MM.1S (cell line): ENCODE measurements at regions not wholly inside any gene's neighbourhood (a gene's known extent, or its start where the extent isn't known, plus 50 kb on each side); places are given as distances from the start of the nearest gene placed in this dataset.

Source experiments
- DNase-seq: peaks from one replicate; pipeline ENCODE4 v3.0.0-alpha.2; 2015
- H2AFZ ChIP-seq: fragments of 300-600 bp; sonication (generic); 2 replicates; pipeline ENCODE4 v1.6.0; 2016; ENCODE audit warnings: antibody characterized with exemption, low read length
- H3F3A ChIP-seq: fragments of 300-600 bp; sonication (generic); 2 replicates; pipeline ENCODE4 v1.6.1; 2016; ENCODE audit warnings: mild to moderate bottlenecking, antibody characterized with exemption, low read length, moderate library complexity, mixed read lengths; ENCODE audit not compliant: insufficient read depth
- H3K27ac ChIP-seq: fragments of 300-600 bp; sonication (generic); 2 replicates; pipeline ENCODE4 v1.5.1; 2016; ENCODE audit warnings: mild to moderate bottlenecking, low read length
- H3K27me3 ChIP-seq: fragments of 300-600 bp; sonication (generic); replicated peaks from 2 replicates; pipeline ENCODE4 v1.6.0; 2016; ENCODE audit warnings: low read length; ENCODE audit not compliant: insufficient read depth
- H3K36me3 ChIP-seq: fragments of 300-600 bp; sonication (generic); replicated peaks from 2 replicates; pipeline ENCODE4 v1.6.1; 2016; ENCODE audit warnings: mild to moderate bottlenecking, low read length, mixed read lengths; ENCODE audit not compliant: insufficient read depth
- H3K4me1 ChIP-seq: fragments of 300-600 bp; sonication (generic); 2 replicates; pipeline ENCODE4 v1.6.1; 2016; ENCODE audit warnings: low read length, mixed read lengths
- H3K4me2 ChIP-seq: fragments of 300-600 bp; sonication (generic); 2 replicates; pipeline ENCODE4 v1.6.0; 2016; ENCODE audit warnings: low read depth, low read length
- H3K4me3 ChIP-seq: fragments of 300-600 bp; sonication (generic); 2 replicates; pipeline ENCODE4 v1.5.1; 2016; ENCODE audit warnings: low read length, mixed read lengths
- H3K79me2 ChIP-seq: fragments of 300-600 bp; sonication (generic); 2 replicates; pipeline ENCODE4 v1.6.1; 2016; ENCODE audit warnings: mixed run types, low read length, mixed read lengths
- H3K9ac ChIP-seq: fragments of 300-600 bp; sonication (generic); 2 replicates; pipeline ENCODE4 v1.6.1; 2016; ENCODE audit warnings: low read length, mixed read lengths
- H3K9me2 ChIP-seq: fragments of 300-600 bp; sonication (generic); replicated peaks from 2 replicates; pipeline ENCODE4 v1.6.1; 2016; ENCODE audit warnings: mild to moderate bottlenecking, low read length, mixed read lengths; ENCODE audit not compliant: insufficient read depth
- H3K9me3 ChIP-seq: fragments of 300-600 bp; sonication (generic); replicated peaks from 2 replicates; pipeline ENCODE4 v1.6.1; 2016; ENCODE audit warnings: mild to moderate bottlenecking, low read length, mixed read lengths; ENCODE audit not compliant: insufficient read depth
- H4K20me1 ChIP-seq: fragments of 300-600 bp; sonication (generic); 2 replicates; pipeline ENCODE4 v1.6.1; 2016; ENCODE audit warnings: mild to moderate bottlenecking, low read length, moderate library complexity, mixed read lengths; ENCODE audit not compliant: insufficient read depth
- CTCF ChIP-seq: fragments of 300-600 bp; sonication (generic); IDR thresholded peaks from 2 replicates; pipeline ENCODE4 v1.5.1; 2016; ENCODE audit warnings: antibody characterized with exemption, low read length, mixed read lengths
- EZH2 ChIP-seq: fragments of 300-600 bp; sonication (generic); optimal IDR thresholded peaks from 2 replicates; pipeline ENCODE3; 2017; ENCODE audit warnings: low read depth, mild to moderate bottlenecking, antibody characterized with exemption, low read length, mixed read lengths
- EZH2phosphoT487 ChIP-seq: fragments of 300-600 bp; sonication (generic); IDR thresholded peaks from 2 replicates; pipeline ENCODE4 v1.6.1; 2018; ENCODE audit warnings: antibody characterized with exemption, low read length

DNA sequence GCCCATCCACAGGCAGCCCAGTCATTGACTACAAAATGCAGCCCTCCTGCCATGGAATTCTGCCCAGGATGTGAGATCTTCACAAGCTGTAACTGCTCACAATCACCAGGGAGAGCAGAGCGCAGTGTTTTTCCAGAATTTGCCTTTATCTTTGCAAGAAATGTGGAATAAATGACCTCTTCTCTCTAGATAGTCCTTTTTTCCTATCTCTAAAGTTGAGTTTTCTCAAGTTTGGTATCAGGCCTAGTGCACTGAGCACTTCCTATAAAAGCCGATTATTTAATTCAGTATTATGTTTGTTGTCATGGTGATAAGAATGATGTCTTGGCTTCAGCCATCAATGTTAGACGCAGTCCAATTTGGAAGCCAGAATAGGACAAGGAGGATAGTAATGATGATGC is 246.9 kb upstream of the IRF2BP2 start:
- TF ChIP-seq EZH2phosphoT487 (no peak), EZH2 (no peak), CTCF (no peak)
- H3K27ac ChIP-seq, result no peak overlapping the region
- no peak overlapping the region for H3K4me2 ChIP-seq
- H4K20me1 ChIP-seq, result no peaks in the 10 kb centered on the region
- H2AFZ ChIP-seq, result no peak overlapping the region
- H3K4me3 ChIP-seq, result no peak overlapping the region
- peaks cover 12% of the 10 kb centered on the region for H3K4me1 ChIP-seq
- no peaks in the 10 kb centered on the region for H3K9me3 ChIP-seq
- H3F3A ChIP-seq, result peaks cover 7% of the 10 kb centered on the region
- no peaks in the 10 kb centered on the region for H3K36me3 ChIP-seq
- no peak for DNase-seq
- no peaks in the 10 kb centered on the region for H3K79me2 ChIP-seq
- no peaks in the 10 kb centered on the region for H3K27me3 ChIP-seq
- no peaks in the 10 kb centered on the region for H3K9me2 ChIP-seq
- no peak overlapping the region for H3K9ac ChIP-seq

DNA sequence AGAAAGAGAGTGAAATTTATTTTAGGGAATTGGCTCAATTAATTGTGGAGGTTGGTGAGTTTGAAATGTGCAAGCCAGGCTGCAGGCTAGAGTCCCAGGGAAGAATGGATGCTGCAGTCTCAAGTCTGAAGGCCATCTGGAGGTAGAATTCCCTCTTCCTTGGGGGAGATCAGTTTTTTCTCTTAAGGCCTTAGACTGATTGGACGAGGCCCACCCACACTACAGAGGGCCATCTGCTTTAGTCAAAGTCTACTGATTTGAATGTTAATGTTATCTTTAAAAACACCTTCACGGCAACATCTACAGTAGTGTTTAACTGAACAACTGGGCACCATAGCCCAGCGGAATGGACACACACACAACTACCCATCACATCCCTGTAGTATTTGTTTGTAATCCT is 245.9 kb upstream of the IRF2BP2 start:
- Histone ChIP-seq H3K4me2 (no peak overlapping the region), H3K4me1 (peaks cover 19% of the 10 kb centered on the region), H2AFZ (no peak overlapping the region), H3K36me3 (no peaks in the 10 kb centered on the region), H3K27ac (no peak overlapping the region), H3F3A (peaks cover 15% of the 10 kb centered on the region), H3K4me3 (no peak overlapping the region), H3K79me2 (no peaks in the 10 kb centered on the region), H3K9me2 (no peaks in the 10 kb centered on the region), H4K20me1 (no peaks in the 10 kb centered on the region), H3K9me3 (no peaks in the 10 kb centered on the region), H3K9ac (no peak overlapping the region), H3K27me3 (no peaks in the 10 kb centered on the region)
- no peak for DNase-seq
- TF ChIP-seq EZH2 (no peak), EZH2phosphoT487 (no peak), CTCF (no peak)

DNA sequence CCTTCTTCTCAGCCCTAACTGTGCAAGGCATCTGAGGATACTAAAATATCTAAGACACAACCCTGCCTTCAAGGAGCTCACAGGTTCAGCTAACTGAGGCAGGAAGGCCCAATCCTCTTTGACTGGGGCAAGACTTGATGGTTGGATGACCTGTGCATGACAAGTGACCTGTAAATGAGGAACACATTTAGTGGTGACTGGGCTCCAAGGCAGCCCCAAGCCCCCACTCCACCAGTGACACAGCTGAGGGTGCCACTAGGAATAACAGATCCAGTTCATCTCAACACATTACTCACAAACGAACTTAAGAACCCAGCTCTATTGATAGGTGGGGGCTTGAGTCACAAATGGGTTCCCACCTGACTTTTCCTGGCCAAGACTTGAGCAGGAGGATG is 244.7 kb upstream of the IRF2BP2 start:
- no peak for DNase-seq
- H2AFZ ChIP-seq, result no peak overlapping the region
- no peaks in the 10 kb centered on the region for H3K79me2 ChIP-seq
- no peak overlapping the region for H3K27ac ChIP-seq
- no peak overlapping the region for H3K4me2 ChIP-seq
- no peaks in the 10 kb centered on the region for H4K20me1 ChIP-seq
- no peaks in the 10 kb centered on the region for H3K27me3 ChIP-seq
- H3K9me2 ChIP-seq, result no peaks in the 10 kb centered on the region
- no peaks in the 10 kb centered on the region for H3K9me3 ChIP-seq
- peaks cover 15% of the 10 kb centered on the region for H3F3A ChIP-seq
- peaks cover 19% of the 10 kb centered on the region for H3K4me1 ChIP-seq
- no peak overlapping the region for H3K4me3 ChIP-seq
- no peaks in the 10 kb centered on the region for H3K36me3 ChIP-seq
- H3K9ac ChIP-seq, result no peak overlapping the region
- TF ChIP-seq CTCF (no peak), EZH2 (no peak), EZH2phosphoT487 (no peak)
